ENCODE measurements at regions not wholly inside any gene's neighbourhood (a gene's known extent, or its start where the extent isn't known, plus 50 kb on each side); places are given as distances from the start of the nearest gene placed in this dataset.

DNA sequence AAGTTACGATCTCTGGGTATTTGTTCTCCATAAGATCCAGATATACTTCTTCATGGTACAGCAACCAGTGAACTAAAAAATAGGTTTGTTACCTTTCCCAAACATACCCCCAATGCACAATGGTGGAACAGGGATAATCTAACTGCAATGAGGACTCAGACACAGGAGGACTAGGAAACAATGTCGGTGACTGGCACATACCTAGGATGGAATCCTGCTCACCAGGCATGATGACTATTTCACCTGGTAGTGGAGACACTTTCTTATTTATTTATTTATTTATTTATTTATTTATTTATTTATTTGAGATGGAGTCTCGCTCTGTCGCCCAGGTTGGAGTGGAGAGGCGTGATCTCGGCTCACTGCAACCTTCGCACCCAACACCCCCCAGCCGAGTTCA lies 159.9 kb upstream of the CCNH start:
- TF ChIP-seq, protein P1, sequence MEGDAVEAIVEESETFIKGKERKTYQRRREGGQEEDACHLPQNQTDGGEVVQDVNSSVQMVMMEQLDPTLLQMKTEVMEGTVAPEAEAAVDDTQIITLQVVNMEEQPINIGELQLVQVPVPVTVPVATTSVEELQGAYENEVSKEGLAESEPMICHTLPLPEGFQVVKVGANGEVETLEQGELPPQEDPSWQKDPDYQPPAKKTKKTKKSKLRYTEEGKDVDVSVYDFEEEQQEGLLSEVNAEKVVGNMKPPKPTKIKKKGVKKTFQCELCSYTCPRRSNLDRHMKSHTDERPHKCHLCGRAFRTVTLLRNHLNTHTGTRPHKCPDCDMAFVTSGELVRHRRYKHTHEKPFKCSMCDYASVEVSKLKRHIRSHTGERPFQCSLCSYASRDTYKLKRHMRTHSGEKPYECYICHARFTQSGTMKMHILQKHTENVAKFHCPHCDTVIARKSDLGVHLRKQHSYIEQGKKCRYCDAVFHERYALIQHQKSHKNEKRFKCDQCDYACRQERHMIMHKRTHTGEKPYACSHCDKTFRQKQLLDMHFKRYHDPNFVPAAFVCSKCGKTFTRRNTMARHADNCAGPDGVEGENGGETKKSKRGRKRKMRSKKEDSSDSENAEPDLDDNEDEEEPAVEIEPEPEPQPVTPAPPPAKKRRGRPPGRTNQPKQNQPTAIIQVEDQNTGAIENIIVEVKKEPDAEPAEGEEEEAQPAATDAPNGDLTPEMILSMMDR (IDR thresholded peaks at IDR 0.05 in 2 of 3, conservative IDR thresholded peaks at IDR 0.05 in 1 of 3; ENCODE audit: control insufficient read depth in 2 of 3, extremely low read depth in 1 of 3, insufficient read depth in 1 of 3, low read depth in 3 of 3, low read length in 3 of 3): no peak
- no peak for TF ChIP-seq EZH2 (IDR thresholded peaks at IDR 0.05; ENCODE audit: borderline replicate concordance, control insufficient read depth, low read depth, low read length)
- no peak for TF ChIP-seq ETV6 (conservative IDR thresholded peaks at IDR 0.05 in 1 of 2, IDR thresholded peaks at IDR 0.05 in 1 of 2; ENCODE audit: borderline replicate concordance in 1 of 2, low read depth in 1 of 2)
- no peak for TF ChIP-seq MXI1 (IDR thresholded peaks at IDR 0.05; ENCODE audit: low read depth, low read length)
- TF ChIP-seq, protein P2, sequence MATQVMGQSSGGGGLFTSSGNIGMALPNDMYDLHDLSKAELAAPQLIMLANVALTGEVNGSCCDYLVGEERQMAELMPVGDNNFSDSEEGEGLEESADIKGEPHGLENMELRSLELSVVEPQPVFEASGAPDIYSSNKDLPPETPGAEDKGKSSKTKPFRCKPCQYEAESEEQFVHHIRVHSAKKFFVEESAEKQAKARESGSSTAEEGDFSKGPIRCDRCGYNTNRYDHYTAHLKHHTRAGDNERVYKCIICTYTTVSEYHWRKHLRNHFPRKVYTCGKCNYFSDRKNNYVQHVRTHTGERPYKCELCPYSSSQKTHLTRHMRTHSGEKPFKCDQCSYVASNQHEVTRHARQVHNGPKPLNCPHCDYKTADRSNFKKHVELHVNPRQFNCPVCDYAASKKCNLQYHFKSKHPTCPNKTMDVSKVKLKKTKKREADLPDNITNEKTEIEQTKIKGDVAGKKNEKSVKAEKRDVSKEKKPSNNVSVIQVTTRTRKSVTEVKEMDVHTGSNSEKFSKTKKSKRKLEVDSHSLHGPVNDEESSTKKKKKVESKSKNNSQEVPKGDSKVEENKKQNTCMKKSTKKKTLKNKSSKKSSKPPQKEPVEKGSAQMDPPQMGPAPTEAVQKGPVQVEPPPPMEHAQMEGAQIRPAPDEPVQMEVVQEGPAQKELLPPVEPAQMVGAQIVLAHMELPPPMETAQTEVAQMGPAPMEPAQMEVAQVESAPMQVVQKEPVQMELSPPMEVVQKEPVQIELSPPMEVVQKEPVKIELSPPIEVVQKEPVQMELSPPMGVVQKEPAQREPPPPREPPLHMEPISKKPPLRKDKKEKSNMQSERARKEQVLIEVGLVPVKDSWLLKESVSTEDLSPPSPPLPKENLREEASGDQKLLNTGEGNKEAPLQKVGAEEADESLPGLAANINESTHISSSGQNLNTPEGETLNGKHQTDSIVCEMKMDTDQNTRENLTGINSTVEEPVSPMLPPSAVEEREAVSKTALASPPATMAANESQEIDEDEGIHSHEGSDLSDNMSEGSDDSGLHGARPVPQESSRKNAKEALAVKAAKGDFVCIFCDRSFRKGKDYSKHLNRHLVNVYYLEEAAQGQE (IDR thresholded peaks at IDR 0.05; ENCODE audit: low read depth, low read length): no peak
- no peak for TF ChIP-seq POLR2A (IDR thresholded peaks at IDR 0.05; ENCODE audit: low read depth, low read length)
- TF ChIP-seq BHLHE40 (IDR thresholded peaks at IDR 0.05; ENCODE audit: borderline replicate concordance in 1 of 2, low read depth in 2 of 2, low read length in 1 of 2): no peak
- TF ChIP-seq FOS (IDR thresholded peaks at IDR 0.05; ENCODE audit: borderline replicate concordance, extremely low read depth, insufficient read length): no peak
- TF ChIP-seq ATF7 (IDR thresholded peaks at IDR 0.05; ENCODE audit: low read depth): no peak

Data from GM12878 (cell line).